IMR-90 (cell line): ENCODE measurements at regions not wholly inside any gene's neighbourhood (a gene's known extent, or its start where the extent isn't known, plus 50 kb on each side); places are given as distances from the start of the nearest gene placed in this dataset.

Experiments
- ATAC-seq: fragments of 200-7000 bp; cut with Tn5 transposase; 2 replicates; pipeline ENCODE4 v1.9.1; 2020; ENCODE audit warnings: low read depth, mild to moderate bottlenecking, moderate library complexity
- BruUV-seq: library from RNA; stranded (reverse); fragments of 400-500 nt; replicated peaks from 2 replicates; lab custom pipeline; 2021; lab: Mats Ljungman, UMichigan
- CTCF ChIA-PET: fragments of 300-600 bp; formaldehyde crosslinking; extraction: SDS; loops from one replicate; lab custom pipeline; 2021; ENCODE audit warnings: antibody characterized with exemption; lab: Yijun Ruan, JAX
- POLR2A ChIA-PET: fragments of 300-600 bp; sonication (Branson Sonifier 250); formaldehyde crosslinking; loops from one replicate; lab custom pipeline; 2022; ENCODE audit warnings: antibody characterized with exemption; ENCODE audit not compliant: unreplicated experiment; lab: Charles Lee
- DNase-seq: peaks from one replicate; pipeline ENCODE4 v3.0.0; 2013
- H2AFZ ChIP-seq: replicated peaks from 2 replicates; pipeline ENCODE3; 2013; ENCODE audit warnings: low read length, mild to moderate bottlenecking; ENCODE audit not compliant: poor library complexity
- H2AK5ac ChIP-seq: 2 replicates; pipeline ENCODE4 v1.6.1; 2013; ENCODE audit warnings: low read depth, low read length, inconsistent platforms
- H2AK9ac ChIP-seq: replicated peaks from 2 replicates; pipeline ENCODE3; 2013; ENCODE audit warnings: mild to moderate bottlenecking, low read depth, low read length, moderate library complexity; ENCODE audit not compliant: poor library complexity
- H2BK120ac ChIP-seq: 2 replicates; pipeline ENCODE4 v1.6.1; 2013; ENCODE audit warnings: low read depth, low read length, inconsistent platforms
- H2BK15ac ChIP-seq: 3 replicates; pipeline ENCODE4 v1.6.1; 2013; ENCODE audit warnings: low read depth, low read length, inconsistent platforms
- H2BK20ac ChIP-seq: 2 replicates; pipeline ENCODE4 v1.6.1; 2013; ENCODE audit warnings: low read depth, mild to moderate bottlenecking, inconsistent platforms, low read length, moderate library complexity
- H2BK5ac ChIP-seq: 2 replicates; pipeline ENCODE4 v1.6.1; 2013; ENCODE audit warnings: mild to moderate bottlenecking, low read depth, low read length, inconsistent platforms; ENCODE audit not compliant: poor library complexity, severe bottlenecking
- H3K14ac ChIP-seq: replicated peaks from 2 replicates; pipeline ENCODE4 v1.6.1; 2013; ENCODE audit warnings: low read depth, low read length, inconsistent platforms
- H3K18ac ChIP-seq: 2 replicates; pipeline ENCODE4 v1.6.1; 2013; ENCODE audit warnings: low read depth, low read length, control low read depth
- H3K23ac ChIP-seq: 2 replicates; pipeline ENCODE4 v1.6.1; 2013; ENCODE audit warnings: low read depth, low read length, inconsistent platforms
- H3K27ac ChIP-seq: 2 replicates; pipeline ENCODE4 v1.5.1; 2013; ENCODE audit warnings: mild to moderate bottlenecking, control low read depth, low read length; ENCODE audit not compliant: insufficient read depth
- H3K27me3 ChIP-seq: 2 replicates; pipeline ENCODE4 v1.6.1; 2013; ENCODE audit warnings: low read length; ENCODE audit not compliant: control insufficient read depth, insufficient read depth
- H3K36me3 ChIP-seq: 2 replicates; pipeline ENCODE4 v1.6.1; 2013; ENCODE audit warnings: low read length, mixed read lengths; ENCODE audit not compliant: control insufficient read depth, insufficient read depth
- H3K4ac ChIP-seq: 2 replicates; pipeline ENCODE4 v1.6.1; 2013; ENCODE audit warnings: low read depth, low read length, inconsistent platforms
- H3K4me1 ChIP-seq: 2 replicates; pipeline ENCODE4 v1.6.1; 2013; ENCODE audit warnings: low read length, mixed read lengths; ENCODE audit not compliant: control insufficient read depth, insufficient read depth
- H3K4me2 ChIP-seq: 2 replicates; pipeline ENCODE4 v1.6.1; 2013; ENCODE audit warnings: low read depth, mild to moderate bottlenecking, control low read depth, low read length, moderate library complexity
- H3K4me3 ChIP-seq: 2 replicates; pipeline ENCODE4 v1.5.1; 2013; ENCODE audit warnings: low read depth, mild to moderate bottlenecking, control low read depth, low read length, moderate library complexity; ENCODE audit not compliant: insufficient read depth
- H3K56ac ChIP-seq: 2 replicates; pipeline ENCODE4 v1.6.1; 2013; ENCODE audit warnings: low read length, inconsistent platforms; ENCODE audit not compliant: insufficient read depth; ENCODE audit errors: extremely low read depth
- H3K79me1 ChIP-seq, 2 experiments: 2 replicates each; pipeline ENCODE4 v1.6.1; 2013; ENCODE audit warnings: low read length in 2 of 2, inconsistent platforms in 1 of 2, low read depth in 1 of 2
- H3K9ac ChIP-seq: 2 replicates; pipeline ENCODE4 v1.6.1; 2013; ENCODE audit warnings: low read depth, low read length, control low read depth
- H3K9me1 ChIP-seq: 2 replicates; pipeline ENCODE4 v1.6.1; 2013; ENCODE audit warnings: low read length, inconsistent platforms; ENCODE audit not compliant: insufficient read depth
- H3K9me3 ChIP-seq: 2 replicates; pipeline ENCODE4 v1.6.1; 2013; ENCODE audit warnings: low read length; ENCODE audit not compliant: control insufficient read depth, insufficient read depth
- H4K20me1 ChIP-seq: 2 replicates; pipeline ENCODE4 v1.6.1; 2013; ENCODE audit warnings: low read length, inconsistent platforms; ENCODE audit not compliant: insufficient read depth
- H4K5ac ChIP-seq: 2 replicates; pipeline ENCODE4 v1.6.1; 2013; ENCODE audit warnings: mild to moderate bottlenecking, low read depth, low read length, control low read depth
- H4K8ac ChIP-seq, 2 experiments: 2 replicates each; pipeline ENCODE4 v1.6.1; 2013; ENCODE audit warnings: low read depth in 2 of 2, low read length in 2 of 2, control low read depth in 1 of 2, inconsistent platforms in 1 of 2
- H4K91ac ChIP-seq: 2 replicates; pipeline ENCODE4 v1.6.1; 2013; ENCODE audit warnings: low read depth, low read length, inconsistent platforms; ENCODE audit not compliant: insufficient read depth
- BHLHE40 ChIP-seq: fragments of 150-350 bp; IDR thresholded peaks from 2 replicates; pipeline ENCODE4 v1.6.1; 2016; ENCODE audit warnings: mild to moderate bottlenecking, low read depth, low read length
- CEBPB ChIP-seq: IDR thresholded peaks from 2 replicates; pipeline ENCODE4 v1.6.1; 2012; ENCODE audit warnings: low read depth, low read length, improper control_type of control experiment
- CHD1 ChIP-seq: IDR thresholded peaks from 2 replicates; pipeline ENCODE4 v1.6.1; 2012; ENCODE audit warnings: low read depth, low read length, improper control_type of control experiment
- FOS ChIP-seq: fragments of 150-350 bp; IDR thresholded peaks from 2 replicates; pipeline ENCODE4 v1.6.1; 2016; ENCODE audit warnings: low read depth, low read length
- MAFK ChIP-seq: IDR thresholded peaks from 2 replicates; pipeline ENCODE4 v1.6.1; 2012; ENCODE audit warnings: low read depth, low read length, improper control_type of control experiment
- MAZ ChIP-seq: IDR thresholded peaks from 2 replicates; pipeline ENCODE4 v1.6.1; 2012; ENCODE audit warnings: low read depth, mild to moderate bottlenecking, low read length, improper control_type of control experiment, moderate library complexity, borderline replicate concordance
- MXI1 ChIP-seq: IDR thresholded peaks from 2 replicates; pipeline ENCODE4 v1.6.1; 2012; ENCODE audit warnings: low read depth, mild to moderate bottlenecking, low read length, moderate library complexity, borderline replicate concordance
- NFE2L2 ChIP-seq: fragments of 150-350 bp; IDR thresholded peaks from 2 replicates; pipeline ENCODE4 v1.6.1; 2016; ENCODE audit warnings: low read depth, mild to moderate bottlenecking, low read length
- POLR2A ChIP-seq: IDR thresholded peaks from 2 replicates; pipeline ENCODE4 v1.6.1; 2012; ENCODE audit warnings: mild to moderate bottlenecking, low read depth, low read length
- RAD21 ChIP-seq: IDR thresholded peaks from 2 replicates; pipeline ENCODE4 v1.6.1; 2012; ENCODE audit warnings: low read length, improper control_type of control experiment
- RCOR1 ChIP-seq: IDR thresholded peaks from 2 replicates; pipeline ENCODE4 v1.6.1; 2012; ENCODE audit warnings: mild to moderate bottlenecking, low read length, improper control_type of control experiment; ENCODE audit not compliant: insufficient replicate concordance
- RFX5 ChIP-seq: IDR thresholded peaks from 2 replicates; pipeline ENCODE4 v1.8.0; 2012; ENCODE audit warnings: low read depth, mild to moderate bottlenecking, low read length, moderate library complexity
- SMC3 ChIP-seq: fragments of 150-350 bp; IDR thresholded peaks from 2 replicates; pipeline ENCODE4 v1.6.1; 2016; ENCODE audit warnings: low read depth, mild to moderate bottlenecking, antibody characterized with exemption, low read length, moderate library complexity
- USF2 ChIP-seq: fragments of 150-350 bp; IDR thresholded peaks from 2 replicates; pipeline ENCODE4 v1.6.1; 2017; ENCODE audit warnings: mild to moderate bottlenecking, antibody characterized with exemption, low read length, low read depth
- WGBS, 2 experiments: methylation state at CpG; one replicate each; pipeline versions ENCODE4 v1.1.5 to v1.1.7; 2013; ENCODE audit warnings: missing lambda C conversion rate in 2 of 2; ENCODE audit not compliant: insufficient read length in 1 of 2; ENCODE audit errors: extremely low coverage in 2 of 2; 5-methylcytosine and 5-hydroxymethylcytosine counted together
- dilution Hi-C: fragments of 300-500 bp; cut with HindIII; formaldehyde crosslinking; loops from one replicate; pipeline ENCODE4 v1.14.3; 2018; ENCODE audit warnings: low sequenced_read_pairs; ENCODE audit not compliant: unreplicated experiment
- in situ Hi-C: fragments of 300-500 bp; cut with MboI; formaldehyde crosslinking; loops from 3 replicates; pipeline ENCODE4 v1.14.3; 2019; ENCODE audit warnings: low sequenced_read_pairs, inconsistent platforms, mixed read lengths
- intact Hi-C: fragments of 100-400 bp; cut with micrococcal nuclease; formaldehyde crosslinking; loops from 2 replicates; pipeline ENCODE4 v1.10.0; 2022
- TF ChIP-seq, protein P1 (sequence below): fragments of 150-350 bp; IDR thresholded peaks from 2 replicates; pipeline ENCODE4 v1.6.1; 2016; ENCODE audit warnings: low read depth, mild to moderate bottlenecking, low read length, moderate library complexity, borderline replicate concordance
- TF ChIP-seq, protein P2 (sequence below): conservative IDR thresholded peaks from 2 replicates; pipeline ENCODE4 v1.5.1; 2012; ENCODE audit warnings: mild to moderate bottlenecking, low read depth, low read length, improper control_type of control experiment

DNA sequence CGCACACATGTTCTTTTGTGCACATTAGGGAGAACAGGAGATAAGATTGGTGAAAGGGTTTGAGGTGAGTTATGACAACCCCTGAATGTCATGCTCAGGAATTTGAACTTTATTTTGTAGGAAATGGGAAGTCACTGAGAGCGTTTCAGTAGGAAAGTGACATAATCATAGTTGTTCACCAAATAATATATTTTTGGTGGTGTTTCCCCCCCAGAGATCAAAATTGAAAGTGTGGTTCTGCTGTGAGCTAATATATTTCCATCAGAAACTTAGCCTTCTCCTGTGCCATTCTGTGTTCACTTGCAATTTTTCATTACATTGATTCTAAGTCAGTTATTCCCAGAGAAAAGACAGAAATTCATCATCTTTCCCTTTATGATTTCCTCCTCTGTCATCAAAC, 64.1 kb upstream of the RCN1 start:
- H3K27ac ChIP-seq: no peak overlapping the region
- H4K20me1 ChIP-seq: no peaks in the 10 kb centered on the region
- no peak overlapping the region for H2BK5ac ChIP-seq
- no peaks in the 10 kb centered on the region for H3K9me1 ChIP-seq
- no peak overlapping the region for H2BK20ac ChIP-seq
- H3K4me3 ChIP-seq: no peak overlapping the region
- no peak overlapping the region for H3K4me2 ChIP-seq
- CTCF ChIA-PET: no interaction called here
- TF ChIP-seq MAFK (no peak), MAZ (no peak), POLR2A (no peak), CEBPB (no peak), USF2 (no peak), SMC3 (no peak), RFX5 (no peak), FOS (no peak), MXI1 (no peak), RAD21 (no peak), NFE2L2 (no peak), RCOR1 (no peak), CHD1 (no peak), BHLHE40 (no peak)
- TF ChIP-seq, protein P1, sequence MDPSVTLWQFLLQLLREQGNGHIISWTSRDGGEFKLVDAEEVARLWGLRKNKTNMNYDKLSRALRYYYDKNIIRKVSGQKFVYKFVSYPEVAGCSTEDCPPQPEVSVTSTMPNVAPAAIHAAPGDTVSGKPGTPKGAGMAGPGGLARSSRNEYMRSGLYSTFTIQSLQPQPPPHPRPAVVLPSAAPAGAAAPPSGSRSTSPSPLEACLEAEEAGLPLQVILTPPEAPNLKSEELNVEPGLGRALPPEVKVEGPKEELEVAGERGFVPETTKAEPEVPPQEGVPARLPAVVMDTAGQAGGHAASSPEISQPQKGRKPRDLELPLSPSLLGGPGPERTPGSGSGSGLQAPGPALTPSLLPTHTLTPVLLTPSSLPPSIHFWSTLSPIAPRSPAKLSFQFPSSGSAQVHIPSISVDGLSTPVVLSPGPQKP: no peak
- TF ChIP-seq, protein P2, sequence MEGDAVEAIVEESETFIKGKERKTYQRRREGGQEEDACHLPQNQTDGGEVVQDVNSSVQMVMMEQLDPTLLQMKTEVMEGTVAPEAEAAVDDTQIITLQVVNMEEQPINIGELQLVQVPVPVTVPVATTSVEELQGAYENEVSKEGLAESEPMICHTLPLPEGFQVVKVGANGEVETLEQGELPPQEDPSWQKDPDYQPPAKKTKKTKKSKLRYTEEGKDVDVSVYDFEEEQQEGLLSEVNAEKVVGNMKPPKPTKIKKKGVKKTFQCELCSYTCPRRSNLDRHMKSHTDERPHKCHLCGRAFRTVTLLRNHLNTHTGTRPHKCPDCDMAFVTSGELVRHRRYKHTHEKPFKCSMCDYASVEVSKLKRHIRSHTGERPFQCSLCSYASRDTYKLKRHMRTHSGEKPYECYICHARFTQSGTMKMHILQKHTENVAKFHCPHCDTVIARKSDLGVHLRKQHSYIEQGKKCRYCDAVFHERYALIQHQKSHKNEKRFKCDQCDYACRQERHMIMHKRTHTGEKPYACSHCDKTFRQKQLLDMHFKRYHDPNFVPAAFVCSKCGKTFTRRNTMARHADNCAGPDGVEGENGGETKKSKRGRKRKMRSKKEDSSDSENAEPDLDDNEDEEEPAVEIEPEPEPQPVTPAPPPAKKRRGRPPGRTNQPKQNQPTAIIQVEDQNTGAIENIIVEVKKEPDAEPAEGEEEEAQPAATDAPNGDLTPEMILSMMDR: no peak
- H2AFZ ChIP-seq: no peak overlapping the region
- no peak overlapping the region for H3K18ac ChIP-seq
- dilution Hi-C loops (no loop called here), in situ Hi-C loops (no loop called here), intact Hi-C loops (no loop called here)
- no peaks in the 10 kb centered on the region for H3K9me3 ChIP-seq
- DNase-seq (no peak), ATAC-seq (no peak)
- peaks cover 9% of the 10 kb centered on the region for H3K27me3 ChIP-seq
- no peaks in the 10 kb centered on the region for H3K79me1 ChIP-seq
- no peak overlapping the region for H2BK15ac ChIP-seq
- no peak overlapping the region for H4K8ac ChIP-seq
- no peak overlapping the region for H3K23ac ChIP-seq
- H3K14ac ChIP-seq: no peak overlapping the region
- no peak overlapping the region for H3K9ac ChIP-seq
- POLR2A ChIA-PET: no interaction called here
- BruUV-seq: no TSS peak
- no peak overlapping the region for H4K5ac ChIP-seq
- 80% methylated on average over 1 of the region's 2 CpGs; no CpG with 5 or more reads in 1 of the 2 experiments for WGBS, 2 experiments
- H2BK120ac ChIP-seq: no peak overlapping the region
- H2AK5ac ChIP-seq: no peak overlapping the region
- no peak overlapping the region for H2AK9ac ChIP-seq
- H3K56ac ChIP-seq: no peak overlapping the region
- no peaks in the 10 kb centered on the region for H3K4me1 ChIP-seq
- no peaks in the 10 kb centered on the region for H3K36me3 ChIP-seq
- H4K91ac ChIP-seq: no peak overlapping the region
- no peak overlapping the region for H3K4ac ChIP-seq
